WTC11 (cell line): ENCODE measurements at regions not wholly inside any gene's neighbourhood (a gene's known extent, or its start where the extent isn't known, plus 50 kb on each side); places are given as distances from the start of the nearest gene placed in this dataset.

ENCODE experiments used
- ATAC-seq: fragments of 200-7000 bp; cut with Tn5 transposase; 2 replicates; pipeline ENCODE4 v1.10.0; 2021; ENCODE audit warnings: mild to moderate bottlenecking, moderate library complexity
- CTCF ChIA-PET: fragments of 300-600 bp; sonication (Branson Sonifier 250); formaldehyde crosslinking; loops from one replicate; lab custom pipeline; 2021; ENCODE audit warnings: antibody characterized with exemption; lab: Charles Lee
- POLR2A ChIA-PET: fragments of 350-600 bp; sonication (Branson Sonifier 250); formaldehyde crosslinking; loops from one replicate; lab custom pipeline; 2021; ENCODE audit warnings: antibody characterized with exemption; lab: Charles Lee
- DNase-seq: peaks from one replicate; pipeline ENCODE4 v3.0.0; 2021; ENCODE audit warnings: low spot score
- H3K27ac Mint-ChIP-seq: 2 replicates; pipeline ENCODE4 v1.8.0; 2021; ENCODE audit warnings: mixed read lengths
- H3K27me3 Mint-ChIP-seq: 2 replicates; pipeline ENCODE4 v1.8.0; 2021; ENCODE audit warnings: low read depth, mild to moderate bottlenecking, moderate library complexity, mixed read lengths
- H3K36me3 Mint-ChIP-seq: 2 replicates; pipeline ENCODE4 v1.8.0; 2021; ENCODE audit warnings: mixed read lengths
- H3K4me1 Mint-ChIP-seq: 2 replicates; pipeline ENCODE4 v1.8.0; 2022; ENCODE audit warnings: mixed read lengths
- H3K4me3 Mint-ChIP-seq: 2 replicates; pipeline ENCODE4 v1.8.0; 2021; ENCODE audit warnings: mild to moderate bottlenecking, moderate library complexity, mixed read lengths
- H3K9me3 Mint-ChIP-seq: 2 replicates; pipeline ENCODE4 v1.8.0; 2021; ENCODE audit warnings: mixed read lengths
- CBFB ChIP-seq: sonication (generic); formaldehyde crosslinking; IDR thresholded peaks from 2 replicates; pipeline ENCODE4 v1.8.1; 2022; ENCODE audit warnings: mild to moderate bottlenecking, low read depth, missing genetic modification reagents
- ETV6 ChIP-seq: sonication (generic); formaldehyde crosslinking; IDR thresholded peaks from 2 replicates; pipeline ENCODE4 v1.8.1; 2022; ENCODE audit warnings: mild to moderate bottlenecking, missing genetic modification reagents
- FOXK1 ChIP-seq: sonication (generic); formaldehyde crosslinking; IDR thresholded peaks from 2 replicates; pipeline ENCODE4 v1.8.0; 2022; ENCODE audit warnings: mild to moderate bottlenecking, moderate library complexity, missing genetic modification reagents
- FOXP1 ChIP-seq: sonication (generic); formaldehyde crosslinking; IDR thresholded peaks from 2 replicates; pipeline ENCODE4 v1.8.0; 2022; ENCODE audit warnings: missing genetic modification reagents, mild to moderate bottlenecking, moderate library complexity, borderline replicate concordance
- IRF2 ChIP-seq: sonication (generic); formaldehyde crosslinking; IDR thresholded peaks from 2 replicates; pipeline ENCODE4 v1.8.0; 2022; ENCODE audit warnings: low read depth, missing genetic modification reagents, borderline replicate concordance
- NR2C2 ChIP-seq: sonication (generic); formaldehyde crosslinking; IDR thresholded peaks from 2 replicates; pipeline ENCODE4 v1.8.0; 2022; ENCODE audit warnings: mild to moderate bottlenecking, missing genetic modification reagents
- RORB ChIP-seq: fragments of 250-450 bp; sonication (Bioruptor Pico); IDR thresholded peaks from 2 replicates; pipeline ENCODE4 v1.9.0; 2021; ENCODE audit warnings: mild to moderate bottlenecking
- SMAD4 ChIP-seq: sonication (generic); formaldehyde crosslinking; IDR thresholded peaks from 2 replicates; pipeline ENCODE4 v1.8.0; 2022; ENCODE audit warnings: mild to moderate bottlenecking, missing genetic modification reagents
- TCF7 ChIP-seq: sonication (generic); formaldehyde crosslinking; IDR thresholded peaks from 2 replicates; pipeline ENCODE4 v1.8.0; 2022; ENCODE audit warnings: mild to moderate bottlenecking, low read depth, missing genetic modification reagents, moderate library complexity
- ZNF138 ChIP-seq: sonication (generic); formaldehyde crosslinking; conservative IDR thresholded peaks from 2 replicates; pipeline ENCODE4 v1.8.1; 2022; ENCODE audit warnings: mild to moderate bottlenecking, moderate library complexity, missing genetic modification reagents
- ZNF219 ChIP-seq: sonication (generic); formaldehyde crosslinking; IDR thresholded peaks from 2 replicates; pipeline ENCODE4 v1.8.0; 2023; ENCODE audit warnings: missing genetic modification reagents, mild to moderate bottlenecking, borderline replicate concordance
- ZNF232 ChIP-seq: sonication (generic); formaldehyde crosslinking; IDR thresholded peaks from 2 replicates; pipeline ENCODE4 v1.8.0; 2022; ENCODE audit warnings: mild to moderate bottlenecking, missing genetic modification reagents
- ZNF317 ChIP-seq: sonication (generic); formaldehyde crosslinking; IDR thresholded peaks from 2 replicates; pipeline ENCODE4 v1.8.1; 2023; ENCODE audit warnings: low read depth, mild to moderate bottlenecking, moderate library complexity, missing genetic modification reagents, borderline replicate concordance
- TF ChIP-seq, protein P1 (sequence below): sonication (generic); formaldehyde crosslinking; IDR thresholded peaks from 2 replicates; pipeline ENCODE4 v1.8.1; 2023; ENCODE audit warnings: mild to moderate bottlenecking, missing genetic modification reagents, borderline replicate concordance
- TF ChIP-seq, protein P2 (sequence below): sonication (generic); formaldehyde crosslinking; IDR thresholded peaks from 2 replicates; pipeline ENCODE4 v1.8.1; 2022; ENCODE audit warnings: low read depth, missing genetic modification reagents, borderline replicate concordance
- TF ChIP-seq, protein P3 (sequence below): sonication (generic); formaldehyde crosslinking; IDR thresholded peaks from 2 replicates; pipeline ENCODE4 v1.8.0; 2022; ENCODE audit warnings: mild to moderate bottlenecking, missing genetic modification reagents
- TF ChIP-seq, protein P4 (sequence below): sonication (generic); formaldehyde crosslinking; IDR thresholded peaks from 2 replicates; pipeline ENCODE4 v1.8.0; 2022; ENCODE audit warnings: mild to moderate bottlenecking, missing genetic modification reagents
- TF ChIP-seq, protein P5 (sequence below): fragments of 200-600 bp; IDR thresholded peaks from 2 replicates; pipeline ENCODE4 v1.8.0; 2022; ENCODE audit warnings: antibody characterized with exemption
- TF ChIP-seq, protein P6 (sequence below): sonication (generic); formaldehyde crosslinking; IDR thresholded peaks from 2 replicates; pipeline ENCODE4 v1.8.0; 2022; ENCODE audit warnings: mild to moderate bottlenecking, missing genetic modification reagents
- TF ChIP-seq, protein P7 (sequence below): fragments of 250-450 bp; sonication (Bioruptor Pico); IDR thresholded peaks from 2 replicates; pipeline ENCODE4 v1.9.0; 2021; ENCODE audit warnings: moderate library complexity, mild to moderate bottlenecking, inconsistent platforms, borderline replicate concordance

DNA sequence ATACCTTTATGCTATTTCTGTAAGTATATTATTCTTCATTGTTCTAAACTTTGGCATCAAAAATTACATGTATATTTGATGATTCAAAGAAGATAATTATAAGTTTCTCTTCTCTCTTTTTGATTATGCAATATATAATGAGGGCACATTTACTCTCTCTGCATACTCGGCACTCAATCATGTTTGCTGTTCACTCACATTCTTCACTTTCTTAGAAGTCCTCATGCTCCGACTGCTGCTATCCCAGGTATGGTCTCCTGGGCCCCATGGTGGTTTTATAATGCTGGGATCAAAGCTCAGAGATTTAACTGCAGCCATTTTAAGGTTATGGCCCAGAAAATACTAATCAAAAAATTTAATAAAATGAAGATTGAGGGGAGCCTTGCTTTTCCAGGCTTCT is 529.7 kb upstream of the IL12A start:
- no peaks in the 10 kb centered on the region for H3K9me3 Mint-ChIP-seq
- no peaks in the 10 kb centered on the region for H3K36me3 Mint-ChIP-seq
- H3K27me3 Mint-ChIP-seq, result no peaks in the 10 kb centered on the region; the same call in 1 of the 2 replicates
- ChIA-PET POLR2A (no interaction called here), CTCF (interaction anchor here (0.6 to 1.6 kb wide), 3 partner anchors 28 to 173 kb away, joined by 3 to 6 read pairs (median 3); no protein-coding TSS in a partner anchor)
- no peak for DNase-seq
- no peak for ATAC-seq
- TF ChIP-seq, protein P1, sequence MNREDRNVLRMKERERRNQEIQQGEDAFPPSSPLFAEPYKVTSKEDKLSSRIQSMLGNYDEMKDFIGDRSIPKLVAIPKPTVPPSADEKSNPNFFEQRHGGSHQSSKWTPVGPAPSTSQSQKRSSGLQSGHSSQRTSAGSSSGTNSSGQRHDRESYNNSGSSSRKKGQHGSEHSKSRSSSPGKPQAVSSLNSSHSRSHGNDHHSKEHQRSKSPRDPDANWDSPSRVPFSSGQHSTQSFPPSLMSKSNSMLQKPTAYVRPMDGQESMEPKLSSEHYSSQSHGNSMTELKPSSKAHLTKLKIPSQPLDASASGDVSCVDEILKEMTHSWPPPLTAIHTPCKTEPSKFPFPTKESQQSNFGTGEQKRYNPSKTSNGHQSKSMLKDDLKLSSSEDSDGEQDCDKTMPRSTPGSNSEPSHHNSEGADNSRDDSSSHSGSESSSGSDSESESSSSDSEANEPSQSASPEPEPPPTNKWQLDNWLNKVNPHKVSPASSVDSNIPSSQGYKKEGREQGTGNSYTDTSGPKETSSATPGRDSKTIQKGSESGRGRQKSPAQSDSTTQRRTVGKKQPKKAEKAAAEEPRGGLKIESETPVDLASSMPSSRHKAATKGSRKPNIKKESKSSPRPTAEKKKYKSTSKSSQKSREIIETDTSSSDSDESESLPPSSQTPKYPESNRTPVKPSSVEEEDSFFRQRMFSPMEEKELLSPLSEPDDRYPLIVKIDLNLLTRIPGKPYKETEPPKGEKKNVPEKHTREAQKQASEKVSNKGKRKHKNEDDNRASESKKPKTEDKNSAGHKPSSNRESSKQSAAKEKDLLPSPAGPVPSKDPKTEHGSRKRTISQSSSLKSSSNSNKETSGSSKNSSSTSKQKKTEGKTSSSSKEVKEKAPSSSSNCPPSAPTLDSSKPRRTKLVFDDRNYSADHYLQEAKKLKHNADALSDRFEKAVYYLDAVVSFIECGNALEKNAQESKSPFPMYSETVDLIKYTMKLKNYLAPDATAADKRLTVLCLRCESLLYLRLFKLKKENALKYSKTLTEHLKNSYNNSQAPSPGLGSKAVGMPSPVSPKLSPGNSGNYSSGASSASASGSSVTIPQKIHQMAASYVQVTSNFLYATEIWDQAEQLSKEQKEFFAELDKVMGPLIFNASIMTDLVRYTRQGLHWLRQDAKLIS (CRISPR knock-in tag), result no peak
- TF ChIP-seq, protein P2, sequence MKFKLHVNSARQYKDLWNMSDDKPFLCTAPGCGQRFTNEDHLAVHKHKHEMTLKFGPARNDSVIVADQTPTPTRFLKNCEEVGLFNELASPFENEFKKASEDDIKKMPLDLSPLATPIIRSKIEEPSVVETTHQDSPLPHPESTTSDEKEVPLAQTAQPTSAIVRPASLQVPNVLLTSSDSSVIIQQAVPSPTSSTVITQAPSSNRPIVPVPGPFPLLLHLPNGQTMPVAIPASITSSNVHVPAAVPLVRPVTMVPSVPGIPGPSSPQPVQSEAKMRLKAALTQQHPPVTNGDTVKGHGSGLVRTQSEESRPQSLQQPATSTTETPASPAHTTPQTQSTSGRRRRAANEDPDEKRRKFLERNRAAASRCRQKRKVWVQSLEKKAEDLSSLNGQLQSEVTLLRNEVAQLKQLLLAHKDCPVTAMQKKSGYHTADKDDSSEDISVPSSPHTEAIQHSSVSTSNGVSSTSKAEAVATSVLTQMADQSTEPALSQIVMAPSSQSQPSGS (CRISPR knock-in tag), result no peak
- TF ChIP-seq CBFB (CRISPR knock-in tag), result no peak
- TF ChIP-seq IRF2 (CRISPR knock-in tag), result no peak
- no peak for TF ChIP-seq NR2C2
- no peak for TF ChIP-seq FOXP1
- TF ChIP-seq, protein P3, sequence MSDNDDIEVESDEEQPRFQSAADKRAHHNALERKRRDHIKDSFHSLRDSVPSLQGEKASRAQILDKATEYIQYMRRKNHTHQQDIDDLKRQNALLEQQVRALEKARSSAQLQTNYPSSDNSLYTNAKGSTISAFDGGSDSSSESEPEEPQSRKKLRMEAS, result no peak
- TF ChIP-seq SMAD4 (CRISPR knock-in tag), result no peak
- TF ChIP-seq, protein P4, sequence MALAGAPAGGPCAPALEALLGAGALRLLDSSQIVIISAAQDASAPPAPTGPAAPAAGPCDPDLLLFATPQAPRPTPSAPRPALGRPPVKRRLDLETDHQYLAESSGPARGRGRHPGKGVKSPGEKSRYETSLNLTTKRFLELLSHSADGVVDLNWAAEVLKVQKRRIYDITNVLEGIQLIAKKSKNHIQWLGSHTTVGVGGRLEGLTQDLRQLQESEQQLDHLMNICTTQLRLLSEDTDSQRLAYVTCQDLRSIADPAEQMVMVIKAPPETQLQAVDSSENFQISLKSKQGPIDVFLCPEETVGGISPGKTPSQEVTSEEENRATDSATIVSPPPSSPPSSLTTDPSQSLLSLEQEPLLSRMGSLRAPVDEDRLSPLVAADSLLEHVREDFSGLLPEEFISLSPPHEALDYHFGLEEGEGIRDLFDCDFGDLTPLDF, result no peak
- TF ChIP-seq, protein P5, sequence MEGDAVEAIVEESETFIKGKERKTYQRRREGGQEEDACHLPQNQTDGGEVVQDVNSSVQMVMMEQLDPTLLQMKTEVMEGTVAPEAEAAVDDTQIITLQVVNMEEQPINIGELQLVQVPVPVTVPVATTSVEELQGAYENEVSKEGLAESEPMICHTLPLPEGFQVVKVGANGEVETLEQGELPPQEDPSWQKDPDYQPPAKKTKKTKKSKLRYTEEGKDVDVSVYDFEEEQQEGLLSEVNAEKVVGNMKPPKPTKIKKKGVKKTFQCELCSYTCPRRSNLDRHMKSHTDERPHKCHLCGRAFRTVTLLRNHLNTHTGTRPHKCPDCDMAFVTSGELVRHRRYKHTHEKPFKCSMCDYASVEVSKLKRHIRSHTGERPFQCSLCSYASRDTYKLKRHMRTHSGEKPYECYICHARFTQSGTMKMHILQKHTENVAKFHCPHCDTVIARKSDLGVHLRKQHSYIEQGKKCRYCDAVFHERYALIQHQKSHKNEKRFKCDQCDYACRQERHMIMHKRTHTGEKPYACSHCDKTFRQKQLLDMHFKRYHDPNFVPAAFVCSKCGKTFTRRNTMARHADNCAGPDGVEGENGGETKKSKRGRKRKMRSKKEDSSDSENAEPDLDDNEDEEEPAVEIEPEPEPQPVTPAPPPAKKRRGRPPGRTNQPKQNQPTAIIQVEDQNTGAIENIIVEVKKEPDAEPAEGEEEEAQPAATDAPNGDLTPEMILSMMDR, result no peak
- TF ChIP-seq ETV6, result no peak
- TF ChIP-seq ZNF232 (CRISPR knock-in tag), result no peak
- no peak for TF ChIP-seq FOXK1 (CRISPR knock-in tag)
- TF ChIP-seq, protein P6, sequence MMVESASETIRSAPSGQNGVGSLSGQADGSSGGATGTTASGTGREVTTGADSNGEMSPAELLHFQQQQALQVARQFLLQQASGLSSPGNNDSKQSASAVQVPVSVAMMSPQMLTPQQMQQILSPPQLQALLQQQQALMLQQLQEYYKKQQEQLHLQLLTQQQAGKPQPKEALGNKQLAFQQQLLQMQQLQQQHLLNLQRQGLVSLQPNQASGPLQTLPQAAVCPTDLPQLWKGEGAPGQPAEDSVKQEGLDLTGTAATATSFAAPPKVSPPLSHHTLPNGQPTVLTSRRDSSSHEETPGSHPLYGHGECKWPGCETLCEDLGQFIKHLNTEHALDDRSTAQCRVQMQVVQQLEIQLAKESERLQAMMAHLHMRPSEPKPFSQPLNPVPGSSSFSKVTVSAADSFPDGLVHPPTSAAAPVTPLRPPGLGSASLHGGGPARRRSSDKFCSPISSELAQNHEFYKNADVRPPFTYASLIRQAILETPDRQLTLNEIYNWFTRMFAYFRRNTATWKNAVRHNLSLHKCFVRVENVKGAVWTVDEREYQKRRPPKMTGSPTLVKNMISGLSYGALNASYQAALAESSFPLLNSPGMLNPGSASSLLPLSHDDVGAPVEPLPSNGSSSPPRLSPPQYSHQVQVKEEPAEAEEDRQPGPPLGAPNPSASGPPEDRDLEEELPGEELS (CRISPR knock-in tag), result no peak
- no peak for TF ChIP-seq RORB (CRISPR knock-in tag)
- no peak overlapping the region for H3K4me3 Mint-ChIP-seq
- no peak overlapping the region for H3K27ac Mint-ChIP-seq
- H3K4me1 Mint-ChIP-seq, result peaks cover 7% of the 10 kb centered on the region

DNA sequence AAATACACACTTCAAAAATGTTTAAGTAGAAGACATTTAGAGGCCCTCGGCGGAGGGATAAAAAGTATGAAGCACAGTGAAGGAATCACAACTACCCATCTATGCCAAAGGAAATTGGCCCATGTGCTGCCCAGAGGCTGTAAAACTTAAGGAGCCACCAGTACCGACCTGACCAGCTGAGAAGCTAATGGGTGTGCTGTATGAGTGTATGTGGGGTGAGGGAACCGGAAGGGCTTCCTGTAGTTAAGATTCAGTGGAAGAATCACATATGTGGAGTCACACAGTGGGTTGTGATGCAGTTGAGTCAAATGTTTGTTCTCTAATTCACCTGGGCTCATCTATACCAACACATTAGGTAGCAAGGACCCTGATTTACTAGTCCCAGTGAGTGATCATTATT is 516.0 kb upstream of the IL12A start:
- H3K27ac Mint-ChIP-seq, result no peak overlapping the region
- no peak overlapping the region for H3K4me3 Mint-ChIP-seq
- ChIA-PET POLR2A (no interaction called here), CTCF (interaction anchor here (1.6 kb wide), 1 partner anchor 14 kb away, joined by 4 read pairs; no protein-coding TSS in a partner anchor)
- H3K9me3 Mint-ChIP-seq, result no peaks in the 10 kb centered on the region
- H3K27me3 Mint-ChIP-seq, result no peaks in the 10 kb centered on the region
- H3K4me1 Mint-ChIP-seq, result peaks cover 4% of the 10 kb centered on the region; the same call in 1 of the 2 replicates
- ATAC-seq (peak; percentile 72), DNase-seq (no peak)
- no peaks in the 10 kb centered on the region for H3K36me3 Mint-ChIP-seq
- no peak for TF ChIP-seq ZNF138 (CRISPR knock-in tag)
- TF ChIP-seq, protein P3, result no peak
- TF ChIP-seq, protein P7, sequence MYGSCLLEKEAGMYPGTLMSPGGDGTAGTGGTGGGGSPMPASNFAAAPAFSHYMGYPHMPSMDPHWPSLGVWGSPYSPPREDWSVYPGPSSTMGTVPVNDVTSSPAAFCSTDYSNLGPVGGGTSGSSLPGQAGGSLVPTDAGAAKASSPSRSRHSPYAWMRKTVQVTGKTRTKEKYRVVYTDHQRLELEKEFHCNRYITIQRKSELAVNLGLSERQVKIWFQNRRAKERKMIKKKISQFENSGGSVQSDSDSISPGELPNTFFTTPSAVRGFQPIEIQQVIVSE (CRISPR knock-in tag), result no peak
- no peak for TF ChIP-seq TCF7 (CRISPR knock-in tag)
- no peak for TF ChIP-seq ZNF219
- TF ChIP-seq FOXP1, result no peak
- TF ChIP-seq, protein P6 (CRISPR knock-in tag), result no peak
- TF ChIP-seq ZNF317 (CRISPR knock-in tag), result no peak
